CD14-positive monocyte (primary cell): ENCODE measurements at regions not wholly inside any gene's neighbourhood (a gene's known extent, or its start where the extent isn't known, plus 50 kb on each side); places are given as distances from the start of the nearest gene placed in this dataset.

ENCODE experiments used
- DNase-seq, 3 donors: peaks; one replicate each; pipeline ENCODE4 v3.0.0-alpha.2; 2011 to 2022
- H2AFZ ChIP-seq: 2 replicates; pipeline ENCODE4 v1.6.0; 2012; ENCODE audit warnings: mild to moderate bottlenecking, low read depth, low read length, inconsistent platforms; ENCODE audit not compliant: insufficient read depth, poor library complexity, severe bottlenecking
- H3K27ac ChIP-seq, 2 donors: 1 replicate in 1 of 2; 2 replicates in 1 of 2; pipeline ENCODE4 v1.5.1; 2012 to 2013; ENCODE audit warnings: low read length in 2 of 2, control low read depth in 1 of 2, inconsistent platforms in 1 of 2, low read depth in 1 of 2, mild to moderate bottlenecking in 1 of 2
- H3K27me3 ChIP-seq, 2 donors: one replicate each; pipeline versions ENCODE4 v1.6.0 to v1.6.1; 2011 to 2013; ENCODE audit warnings: low read length in 2 of 2; ENCODE audit not compliant: control insufficient read depth in 2 of 2, insufficient read depth in 2 of 2
- H3K36me3 ChIP-seq, 2 donors: replicated peaks in 1 of 2; 1 replicate in 1 of 2; 2 replicates in 1 of 2; pipeline versions ENCODE4 v1.5.1 to v1.6.1; 2012 to 2013; ENCODE audit warnings: low read length in 2 of 2, control low read depth in 1 of 2, inconsistent platforms in 1 of 2, mild to moderate bottlenecking in 1 of 2; ENCODE audit not compliant: insufficient read depth in 2 of 2, control insufficient read depth in 1 of 2
- H3K4me1 ChIP-seq, 2 donors: 1 replicate in 1 of 2; 2 replicates in 1 of 2; pipeline versions ENCODE4 v1.5.1 to v1.6.1; 2012 to 2013; ENCODE audit warnings: low read length in 2 of 2, control low read depth in 1 of 2, inconsistent platforms in 1 of 2, mild to moderate bottlenecking in 1 of 2, moderate library complexity in 1 of 2; ENCODE audit not compliant: insufficient read depth in 2 of 2, control insufficient read depth in 1 of 2
- H3K4me2 ChIP-seq: replicated peaks from 2 replicates; pipeline ENCODE3; 2012; ENCODE audit warnings: low read length, moderate library complexity, mild to moderate bottlenecking; ENCODE audit not compliant: poor library complexity, severe bottlenecking; ENCODE audit errors: extremely low read depth
- H3K4me3 ChIP-seq, 3 experiments: fragments of 200-600 bp in 1 of 3; sonication (generic) in 1 of 3; replicated peaks in 1 of 3; 1 replicate in 2 of 3; 2 replicates in 1 of 3; pipeline ENCODE4 v1.5.1; 2011 to 2013; ENCODE audit warnings: low read length in 3 of 3, mild to moderate bottlenecking in 3 of 3, control low read depth in 2 of 3, low read depth in 2 of 3, inconsistent platforms in 1 of 3, moderate library complexity in 1 of 3
- H3K79me2 ChIP-seq: 2 replicates; pipeline ENCODE4 v1.6.0; 2012; ENCODE audit warnings: mild to moderate bottlenecking, control low read depth, inconsistent platforms, low read length, moderate library complexity; ENCODE audit not compliant: insufficient read depth
- H3K9ac ChIP-seq: 2 replicates; pipeline ENCODE4 v1.6.0; 2017; ENCODE audit warnings: low read length, mild to moderate bottlenecking; ENCODE audit not compliant: insufficient read depth, poor library complexity, severe bottlenecking
- H3K9me3 ChIP-seq, 2 donors: replicated peaks in 1 of 2; 1 replicate in 1 of 2; 2 replicates in 1 of 2; pipeline versions ENCODE4 v1.5.1 to v1.6.1; 2012 to 2013; ENCODE audit warnings: low read length in 2 of 2, control low read depth in 1 of 2; ENCODE audit not compliant: control insufficient read depth in 1 of 2, insufficient read depth in 1 of 2
- H4K20me1 ChIP-seq: 2 replicates; pipeline ENCODE4 v1.6.0; 2012; ENCODE audit warnings: mild to moderate bottlenecking, low read length, control low read depth, moderate library complexity; ENCODE audit not compliant: insufficient read depth
- H3K27ac Mint-ChIP-seq, 7 donors: one replicate each; pipeline ENCODE4 v1.8.0; 2020; ENCODE audit warnings: mild to moderate bottlenecking in 7 of 7, mixed read lengths in 7 of 7, moderate library complexity in 6 of 7, inconsistent platforms in 2 of 7
- H3K27me3 Mint-ChIP-seq, 3 donors: one replicate each; pipeline ENCODE4 v1.8.0; 2021 to 2022; ENCODE audit warnings: low read depth in 3 of 3, mild to moderate bottlenecking in 3 of 3, mixed read lengths in 3 of 3, moderate library complexity in 3 of 3, inconsistent platforms in 1 of 3
- H3K36me3 Mint-ChIP-seq, 2 donors: one replicate each; pipeline ENCODE4 v1.8.0; 2020; ENCODE audit warnings: mixed read lengths in 2 of 2, inconsistent platforms in 1 of 2, mild to moderate bottlenecking in 1 of 2
- H3K4me1 Mint-ChIP-seq: one replicate; pipeline ENCODE4 v1.8.0; 2020; ENCODE audit warnings: mild to moderate bottlenecking, mixed read lengths
- H3K4me3 Mint-ChIP-seq, 2 donors: one replicate each; pipeline ENCODE4 v1.8.0; 2020; ENCODE audit warnings: mild to moderate bottlenecking in 2 of 2, mixed read lengths in 2 of 2, moderate library complexity in 1 of 2
- H3K9me3 Mint-ChIP-seq, 7 donors: one replicate each; pipeline ENCODE4 v1.8.0; 2020 to 2022; ENCODE audit warnings: mixed read lengths in 7 of 7, mild to moderate bottlenecking in 6 of 7, moderate library complexity in 6 of 7, inconsistent platforms in 2 of 7
- CTCF ChIP-seq: fragments of 200-600 bp; IDR thresholded peaks from one replicate; pipeline ENCODE4 v1.8.0; 2022; ENCODE audit warnings: antibody characterized with exemption, mild to moderate bottlenecking
- WGBS: methylation state at CpG from one replicate; pipeline ENCODE4 v1.1.5; 2013; ENCODE audit warnings: missing lambda C conversion rate; ENCODE audit not compliant: insufficient coverage; 5-methylcytosine and 5-hydroxymethylcytosine counted together
- intact Hi-C, 2 donors: fragments of 100-400 bp; cut with micrococcal nuclease; formaldehyde crosslinking; loops; one replicate each; pipeline versions ENCODE4 v1.15.0 to v1.15.1; 2023

- no peaks in the 10 kb centered on the region for H3K36me3 Mint-ChIP-seq
- peaks cover 0 to 2% (median 0%) of the 10 kb centered on the region in 7 donors for H3K9me3 Mint-ChIP-seq
- Histone ChIP-seq H3K4me3 (no peak overlapping the region), H3K4me2 (no peak overlapping the region), H3K4me1 (no peaks in the 10 kb centered on the region), H3K9ac (no peak overlapping the region), H2AFZ (no peak overlapping the region), H3K27me3 (no peaks in the 10 kb centered on the region), H4K20me1 (no peaks in the 10 kb centered on the region), H3K27ac (no peak overlapping the region), H3K36me3 (no peaks in the 10 kb centered on the region), H3K9me3 (no peaks in the 10 kb centered on the region), H3K79me2 (no peaks in the 10 kb centered on the region)
- no peak overlapping the region for H3K27ac Mint-ChIP-seq
- H3K4me3 Mint-ChIP-seq: no peak overlapping the region
- TF ChIP-seq CTCF: no peak
- H3K4me1 Mint-ChIP-seq: no peaks in the 10 kb centered on the region
- no peaks in the 10 kb centered on the region for H3K27me3 Mint-ChIP-seq
- no peak for DNase-seq
- no CpG with 5 or more reads among the region's 1 CpG for WGBS
- intact Hi-C loops: no loop called here
These were observed 1507.2 kb upstream of the PIK3C3 start for GRCh38 chr18:40447820-40448219.

DNA sequence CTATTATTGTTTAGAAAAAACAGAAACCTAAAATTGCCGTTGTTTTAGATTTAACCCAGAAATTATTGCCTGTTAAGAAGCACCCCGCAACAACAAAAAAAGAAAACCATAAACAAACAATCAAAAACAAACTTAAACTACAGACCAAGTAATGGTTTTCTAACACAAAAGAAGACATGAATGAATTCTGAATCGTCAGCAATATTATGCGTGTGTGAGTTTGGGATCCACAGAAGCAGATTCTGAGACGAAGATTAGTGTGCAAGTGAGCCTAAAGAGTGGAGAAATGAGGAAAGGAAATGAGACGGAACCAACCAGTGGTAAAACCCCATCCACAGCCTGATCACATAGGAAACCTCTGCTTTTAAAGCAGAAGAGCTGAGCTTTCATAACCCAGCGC lies 1514.9 kb upstream of the PIK3C3 start:
- no peaks in the 10 kb centered on the region for H3K36me3 ChIP-seq
- TF ChIP-seq CTCF: no peak
- H3K27me3 Mint-ChIP-seq: peaks cover 0 to 1% (median 0%) of the 10 kb centered on the region in 3 donors
- no peaks in the 10 kb centered on the region for H3K36me3 Mint-ChIP-seq
- H3K4me3 Mint-ChIP-seq: no peak overlapping the region
- H2AFZ ChIP-seq: no peak overlapping the region
- no peaks in the 10 kb centered on the region for H3K9me3 ChIP-seq
- no peaks in the 10 kb centered on the region for H4K20me1 ChIP-seq
- no peaks in the 10 kb centered on the region for H3K27me3 ChIP-seq
- intact Hi-C loops: no loop called here
- H3K9ac ChIP-seq: no peak overlapping the region
- H3K4me3 ChIP-seq: no peak overlapping the region
- H3K4me1 ChIP-seq: no peaks in the 10 kb centered on the region
- no peak for DNase-seq
- no peak overlapping the region for H3K4me2 ChIP-seq
- H3K9me3 Mint-ChIP-seq: peaks cover 0 to 5% (median 0%) of the 10 kb centered on the region in 7 donors
- no peak overlapping the region for H3K27ac Mint-ChIP-seq
- H3K4me1 Mint-ChIP-seq: no peaks in the 10 kb centered on the region
- H3K27ac ChIP-seq: no peak overlapping the region
- H3K79me2 ChIP-seq: no peaks in the 10 kb centered on the region
- WGBS: 100% methylated on average over 3 of the region's 7 CpGs
